ENCODE measurements at regions not wholly inside any gene's neighbourhood (a gene's known extent, or its start where the extent isn't known, plus 50 kb on each side); places are given as distances from the start of the nearest gene placed in this dataset.

- Histone ChIP-seq H2BK120ac (ENCODE audit: low read depth, low read length, poor library complexity, severe bottlenecking) (no peak overlapping the region), H3K4ac (ENCODE audit: low read depth, low read length) (no peak overlapping the region), H2BK5ac (ENCODE audit: insufficient read length, low read length) (no peak overlapping the region), H2BK20ac (ENCODE audit: low read depth, low read length, poor library complexity, severe bottlenecking) (no peak overlapping the region), H4K8ac (replicated peaks; ENCODE audit: insufficient read length, low read depth, low read length) (no peak overlapping the region), H3K4me2 (ENCODE audit: insufficient read depth, insufficient read length, low read length) (no peak overlapping the region), H3K14ac (ENCODE audit: insufficient read depth, low read length) (no peak overlapping the region), H3K23me2 (ENCODE audit: insufficient read length, low read depth, low read length, poor library complexity, severe bottlenecking) (no peaks in the 10 kb centered on the region), H4K91ac (ENCODE audit: insufficient read length, low read depth, low read length) (no peak overlapping the region), H2BK15ac (ENCODE audit: low read depth, low read length) (no peak overlapping the region), H3K4me1 (ENCODE audit: insufficient read depth, low read length) (no peaks in the 10 kb centered on the region; the same call in 1 of the 2 replicates), H2AK5ac (ENCODE audit: insufficient read length, low read length) (no peak overlapping the region), H3K27me3 (ENCODE audit: insufficient read depth, low read length) (no peaks in the 10 kb centered on the region), H3K79me1 (ENCODE audit: insufficient read depth, low read depth, low read length, poor library complexity, severe bottlenecking) (no peaks in the 10 kb centered on the region), H3K18ac (ENCODE audit: insufficient read length, low read depth, low read length) (no peak overlapping the region), H3K9me3 (ENCODE audit: control insufficient read depth, low read depth, low read length) (no peaks in the 10 kb centered on the region), H3K9ac (ENCODE audit: extremely low read depth, insufficient read length, low read length) (no peak overlapping the region), H2BK12ac (ENCODE audit: insufficient read length, low read depth, low read length) (no peak overlapping the region), H3K56ac (ENCODE audit: insufficient read length, low read depth, low read length) (no peak overlapping the region), H3T11ph (ENCODE audit: low read length) (no peak overlapping the region), H4K20me1 (ENCODE audit: control insufficient read depth, insufficient read depth, insufficient read length) (no peaks in the 10 kb centered on the region), H3K27ac (ENCODE audit: insufficient read length, low read depth, low read length) (no peak overlapping the region), H2AFZ (ENCODE audit: low read length) (no peak overlapping the region), H3K23ac (ENCODE audit: insufficient read length, low read depth, low read length) (no peak overlapping the region), H3K79me2 (ENCODE audit: insufficient read depth, low read length) (no peaks in the 10 kb centered on the region), H4K5ac (ENCODE audit: insufficient read length, low read depth, low read length) (no peak overlapping the region)
- Mint-ChIP-seq H3K27me3 (ENCODE audit: low read depth) (peaks cover 2% of the 10 kb centered on the region; the same call in 1 of the 2 replicates), H3K4me1 (peaks cover 16 to 19% of the 10 kb centered on the region in 2 experiments), H3K36me3 (ENCODE audit: insufficient read depth in 1 of 3, low read depth in 3 of 3) (no peaks in the 10 kb centered on the region), H3K9me3 (no peaks in the 10 kb centered on the region; a peak in 1 of 5 replicates), H3K27ac (no peak overlapping the region), H3K4me3 (no peak overlapping the region)
- DNase-seq, result no peak
- TF ChIP-seq CTCF (conservative IDR thresholded peaks at IDR 0.05), result no peak
- WGBS (ENCODE audit: extremely low coverage, insufficient read length, low lambda C conversion rate), result no CpG with 5 or more reads among the region's 3 CpGs
Observed at GRCh38 chr3:31275038-31275572, 257.6 kb upstream of the STT3B start.
